ENCODE measurements at regions not wholly inside any gene's neighbourhood (a gene's known extent, or its start where the extent isn't known, plus 50 kb on each side); places are given as distances from the start of the nearest gene placed in this dataset.

GRCh38 chr12:125674554-125675338 is 609.5 kb downstream of the AACS start:
- no peak overlapping the region for H3K4me3 ChIP-seq (ENCODE audit: low read length)
- no peak for TF ChIP-seq CTCF (IDR thresholded peaks at IDR 0.05; ENCODE audit: insufficient read depth, low read depth, low read length, missing control alignments)
- no peak for DNase-seq (ENCODE audit: low read depth)

GRCh38 chr12:125676366-125676765 is 611.1 kb downstream of the AACS start:
- no peak for DNase-seq (ENCODE audit: low read depth)
- no peak overlapping the region for H3K4me3 ChIP-seq (ENCODE audit: low read length)
- TF ChIP-seq CTCF (IDR thresholded peaks at IDR 0.05; ENCODE audit: insufficient read depth, low read depth, low read length, missing control alignments), result no peak

GRCh38 chr12:125677829-125678228 is 612.6 kb downstream of the AACS start:
- no peak for TF ChIP-seq CTCF (IDR thresholded peaks at IDR 0.05; ENCODE audit: insufficient read depth, low read depth, low read length, missing control alignments)
- no peak overlapping the region for H3K4me3 ChIP-seq (ENCODE audit: low read length)
- DNase-seq (ENCODE audit: low read depth), result no peak

- no peak for TF ChIP-seq CTCF (IDR thresholded peaks at IDR 0.05; ENCODE audit: insufficient read depth, low read depth, low read length, missing control alignments)
- DNase-seq (ENCODE audit: low read depth), result no peak
- no peak overlapping the region for H3K4me3 ChIP-seq (ENCODE audit: low read length)
Observed at GRCh38 chr12:125678589-125678993, 613.4 kb downstream of the AACS start.

- TF ChIP-seq CTCF (IDR thresholded peaks at IDR 0.05; ENCODE audit: insufficient read depth, low read depth, low read length, missing control alignments), result no peak
- H3K4me3 ChIP-seq (ENCODE audit: low read length), result no peak overlapping the region
- peak; percentile 1 for DNase-seq (ENCODE audit: low read depth)
Observed at GRCh38 chr12:125683748-125684381, 618.6 kb downstream of the AACS start.

- no peak for DNase-seq (ENCODE audit: low read depth)
- no peak for TF ChIP-seq CTCF (IDR thresholded peaks at IDR 0.05; ENCODE audit: insufficient read depth, low read depth, low read length, missing control alignments)
- no peak overlapping the region for H3K4me3 ChIP-seq (ENCODE audit: low read length)
Observed at GRCh38 chr12:125684968-125685790, 619.9 kb downstream of the AACS start.

All from epithelial cell of esophagus (primary cell).